MM.1S (cell line): ENCODE measurements at regions not wholly inside any gene's neighbourhood (a gene's known extent, or its start where the extent isn't known, plus 50 kb on each side); places are given as distances from the start of the nearest gene placed in this dataset.

Experiments used
- EZH2 ChIP-seq: fragments of 300-600 bp; sonication (generic); optimal IDR thresholded peaks from 2 replicates; pipeline ENCODE3; 2017; ENCODE audit warnings: low read depth, mild to moderate bottlenecking, antibody characterized with exemption, low read length, mixed read lengths
- TF ChIP-seq, protein P1 (sequence below): fragments of 300-600 bp; sonication (generic); IDR thresholded peaks from 2 replicates; pipeline ENCODE4 v1.5.1; 2016; ENCODE audit warnings: antibody characterized with exemption, low read length, mixed read lengths

DNA sequence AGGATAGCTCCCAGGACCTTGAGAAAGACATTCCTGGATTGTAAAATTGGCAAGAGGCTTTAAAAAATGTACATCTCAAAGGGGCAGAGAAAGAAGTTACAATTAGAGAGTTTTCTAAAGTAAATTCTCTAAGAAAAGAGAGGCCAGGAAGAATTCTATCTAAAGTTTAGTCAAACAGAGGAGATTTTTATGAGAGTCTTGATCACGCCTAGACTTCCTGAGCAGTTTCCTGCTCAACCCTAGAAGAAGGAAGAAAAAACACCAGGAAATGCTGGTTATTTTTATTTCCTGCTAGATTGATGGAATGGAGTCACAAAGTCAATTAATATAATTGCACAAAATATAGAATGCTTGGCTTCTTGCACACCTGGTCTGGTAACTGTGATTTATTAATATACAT, 269.1 kb downstream of the PCDH20 start:
- TF ChIP-seq, protein P1, sequence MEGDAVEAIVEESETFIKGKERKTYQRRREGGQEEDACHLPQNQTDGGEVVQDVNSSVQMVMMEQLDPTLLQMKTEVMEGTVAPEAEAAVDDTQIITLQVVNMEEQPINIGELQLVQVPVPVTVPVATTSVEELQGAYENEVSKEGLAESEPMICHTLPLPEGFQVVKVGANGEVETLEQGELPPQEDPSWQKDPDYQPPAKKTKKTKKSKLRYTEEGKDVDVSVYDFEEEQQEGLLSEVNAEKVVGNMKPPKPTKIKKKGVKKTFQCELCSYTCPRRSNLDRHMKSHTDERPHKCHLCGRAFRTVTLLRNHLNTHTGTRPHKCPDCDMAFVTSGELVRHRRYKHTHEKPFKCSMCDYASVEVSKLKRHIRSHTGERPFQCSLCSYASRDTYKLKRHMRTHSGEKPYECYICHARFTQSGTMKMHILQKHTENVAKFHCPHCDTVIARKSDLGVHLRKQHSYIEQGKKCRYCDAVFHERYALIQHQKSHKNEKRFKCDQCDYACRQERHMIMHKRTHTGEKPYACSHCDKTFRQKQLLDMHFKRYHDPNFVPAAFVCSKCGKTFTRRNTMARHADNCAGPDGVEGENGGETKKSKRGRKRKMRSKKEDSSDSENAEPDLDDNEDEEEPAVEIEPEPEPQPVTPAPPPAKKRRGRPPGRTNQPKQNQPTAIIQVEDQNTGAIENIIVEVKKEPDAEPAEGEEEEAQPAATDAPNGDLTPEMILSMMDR = no peak
- no peak for TF ChIP-seq EZH2
